Neuron (in vitro differentiated cells): ENCODE measurements at regions not wholly inside any gene's neighbourhood (a gene's known extent, or its start where the extent isn't known, plus 50 kb on each side); places are given as distances from the start of the nearest gene placed in this dataset.
"Not testable (repeated sequence)": the region's sequence is repeated elsewhere in the genome, so short reads cannot be mapped to it uniquely, and the experiment has no call there.

Experiments
- H2AFZ ChIP-seq: one replicate; pipeline ENCODE4 v1.6.1; 2013; ENCODE audit warnings: low read depth, mild to moderate bottlenecking, inconsistent platforms, low read length, moderate library complexity
- H3K27me3 ChIP-seq: one replicate; pipeline ENCODE4 v1.6.1; 2013; ENCODE audit warnings: low read length; ENCODE audit not compliant: insufficient read depth
- H3K36me3 ChIP-seq: one replicate; pipeline ENCODE4 v1.6.1; 2013; ENCODE audit warnings: low read length; ENCODE audit not compliant: insufficient read depth
- H3K4me1 ChIP-seq: one replicate; pipeline ENCODE4 v1.6.1; 2013; ENCODE audit warnings: low read length; ENCODE audit not compliant: insufficient read depth
- H3K4me3 ChIP-seq: 2 replicates; pipeline ENCODE4 v1.5.1; 2013; ENCODE audit warnings: mild to moderate bottlenecking, low read length, moderate library complexity
- H3K9me3 ChIP-seq: one replicate; pipeline ENCODE4 v1.6.1; 2013; ENCODE audit warnings: low read length

DNA sequence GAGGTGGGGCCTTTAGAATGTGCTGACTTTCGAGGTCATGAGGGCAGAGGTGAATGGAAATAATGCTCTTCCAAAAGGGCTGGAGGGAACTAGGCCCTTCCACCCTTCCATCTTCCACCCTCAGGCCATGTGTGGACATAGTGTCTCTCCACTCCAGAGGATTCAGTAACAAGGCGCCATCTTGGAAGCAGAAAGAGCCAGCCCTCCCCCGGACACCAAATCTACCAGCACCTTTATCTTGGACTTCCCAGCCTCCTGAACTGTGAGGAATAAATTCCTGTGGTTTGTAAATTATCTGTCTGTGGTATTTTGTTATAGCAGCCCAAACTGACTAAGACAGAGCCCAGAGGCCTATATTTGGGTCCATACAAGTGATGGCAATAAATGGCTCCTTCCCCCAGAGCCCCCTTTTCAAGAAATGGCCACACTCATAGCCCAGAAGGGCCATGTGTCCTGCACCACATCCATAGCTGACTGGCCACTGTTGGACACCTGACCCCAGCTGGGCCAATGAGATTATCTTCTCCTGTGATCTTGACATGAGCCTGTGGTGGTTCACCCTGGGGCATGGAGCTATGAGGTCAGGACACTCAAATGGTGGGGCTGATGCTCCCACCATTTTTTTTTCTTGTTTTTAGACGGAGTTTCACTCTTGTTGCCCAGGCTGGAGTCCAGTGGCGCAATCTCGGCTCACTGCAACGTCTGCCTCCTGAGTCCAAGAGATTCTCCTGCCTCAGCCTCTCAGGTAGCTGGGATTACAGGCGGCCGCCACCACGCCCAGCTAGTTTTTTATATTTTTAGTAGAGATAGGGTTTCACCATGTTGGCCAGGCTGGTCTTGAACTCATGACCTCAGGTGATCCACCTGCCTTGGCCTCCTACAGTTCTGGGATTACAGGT, 114.9 kb downstream of the RRAGC start:
- no peaks in the 10 kb centered on the region for H3K27me3 ChIP-seq
- no peak overlapping the region for H2AFZ ChIP-seq

DNA sequence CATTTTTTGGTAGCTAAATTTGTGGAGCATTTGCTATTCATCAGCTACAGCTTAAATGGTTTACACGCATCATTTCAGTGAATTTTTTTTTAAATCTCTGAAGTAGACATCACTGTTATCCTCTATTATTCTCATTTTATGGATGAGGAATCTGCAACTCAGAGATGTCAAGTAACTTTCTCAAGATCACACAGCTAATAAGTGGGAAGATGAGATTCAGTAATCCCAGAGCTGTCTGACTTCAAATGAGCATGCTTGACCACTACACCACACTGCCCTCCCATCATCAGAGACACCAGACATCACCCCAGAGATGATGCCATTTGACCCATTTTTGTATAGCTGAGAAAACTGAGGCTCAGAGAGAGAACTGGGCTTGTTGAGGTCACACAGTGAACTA, 116.4 kb downstream of the RRAGC start:
- H3K4me3 ChIP-seq, result no peak overlapping the region
- no peaks in the 10 kb centered on the region for H3K4me1 ChIP-seq
- H3K36me3 ChIP-seq, result no peaks in the 10 kb centered on the region
- no peaks in the 10 kb centered on the region for H3K27me3 ChIP-seq
- no peak overlapping the region for H2AFZ ChIP-seq
- H3K9me3 ChIP-seq, result no peaks in the 10 kb centered on the region

More for the DNA sequence above, 114.9 kb downstream of the RRAGC start:
- Histone ChIP-seq H3K9me3 (no peaks in the 10 kb centered on the region), H3K4me1 (no peaks in the 10 kb centered on the region), H3K4me3 (no peak overlapping the region), H3K36me3 (no peaks in the 10 kb centered on the region)

- Histone ChIP-seq H3K27me3 (no peaks in the 10 kb centered on the region), H3K4me3 (no peak overlapping the region), H3K4me1 (no peaks in the 10 kb centered on the region), H3K36me3 (no peaks in the 10 kb centered on the region), H2AFZ (no peak overlapping the region), H3K9me3 (no peaks in the 10 kb centered on the region)
Measured at GRCh38 chr1:38741341-38741740, 118.2 kb downstream of the RRAGC start.

DNA sequence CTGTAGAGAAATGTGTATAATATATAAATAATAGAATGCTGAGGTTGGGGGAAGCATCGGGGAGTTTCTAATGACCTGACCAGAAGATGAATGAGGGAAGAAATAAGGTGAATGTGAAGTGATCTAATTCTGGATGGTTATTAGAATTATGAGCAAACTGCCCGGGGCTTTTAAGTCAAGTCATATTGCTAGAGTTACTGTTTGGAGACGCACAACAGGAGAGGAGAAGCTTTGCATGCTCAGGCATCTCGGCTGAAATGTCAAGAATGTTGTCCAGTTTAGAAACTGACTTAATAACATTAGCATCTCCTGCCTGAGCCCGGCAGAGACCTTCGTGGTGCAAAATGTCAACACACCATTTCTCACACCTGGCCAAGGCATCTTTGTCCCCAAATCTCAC, 119.1 kb downstream of the RRAGC start:
- peaks cover 5% of the 10 kb centered on the region for H3K27me3 ChIP-seq
- no peaks in the 10 kb centered on the region for H3K4me1 ChIP-seq
- H3K9me3 ChIP-seq, result no peaks in the 10 kb centered on the region
- H2AFZ ChIP-seq, result no peak overlapping the region
- no peaks in the 10 kb centered on the region for H3K36me3 ChIP-seq
- no peak overlapping the region for H3K4me3 ChIP-seq

DNA sequence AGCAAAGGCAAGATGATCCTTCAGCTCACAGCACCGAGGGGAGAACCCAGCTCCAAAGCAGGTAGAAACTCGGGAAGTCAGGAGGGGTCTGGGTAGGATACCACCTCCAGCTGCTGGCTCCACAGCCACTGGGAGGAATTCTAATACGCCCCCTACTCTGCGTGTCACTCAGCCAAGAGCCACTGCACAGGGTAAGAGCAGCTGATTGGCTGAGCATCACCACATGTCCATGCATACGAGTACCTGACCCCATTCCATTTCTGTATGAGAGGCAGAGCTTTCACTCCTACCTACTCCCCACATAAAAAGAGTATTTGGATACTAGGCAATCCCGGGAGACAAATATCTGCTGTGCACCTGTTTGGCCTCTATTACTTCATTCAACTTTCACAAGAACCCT, 121.4 kb downstream of the RRAGC start:
- Histone ChIP-seq H3K36me3 (no peaks in the 10 kb centered on the region), H3K4me3 (no peak overlapping the region), H3K9me3 (no peaks in the 10 kb centered on the region), H2AFZ (no peak overlapping the region), H3K4me1 (no peaks in the 10 kb centered on the region), H3K27me3 (peaks cover 5% of the 10 kb centered on the region)

- Histone ChIP-seq H3K4me3 (no peak overlapping the region), H3K36me3 (no peaks in the 10 kb centered on the region), H3K4me1 (no peaks in the 10 kb centered on the region), H3K27me3 (peaks cover 13% of the 10 kb centered on the region), H2AFZ (no peak overlapping the region), H3K9me3 (no peaks in the 10 kb centered on the region)
Measured at GRCh38 chr1:38736399-38736798, 123.2 kb downstream of the RRAGC start.

DNA sequence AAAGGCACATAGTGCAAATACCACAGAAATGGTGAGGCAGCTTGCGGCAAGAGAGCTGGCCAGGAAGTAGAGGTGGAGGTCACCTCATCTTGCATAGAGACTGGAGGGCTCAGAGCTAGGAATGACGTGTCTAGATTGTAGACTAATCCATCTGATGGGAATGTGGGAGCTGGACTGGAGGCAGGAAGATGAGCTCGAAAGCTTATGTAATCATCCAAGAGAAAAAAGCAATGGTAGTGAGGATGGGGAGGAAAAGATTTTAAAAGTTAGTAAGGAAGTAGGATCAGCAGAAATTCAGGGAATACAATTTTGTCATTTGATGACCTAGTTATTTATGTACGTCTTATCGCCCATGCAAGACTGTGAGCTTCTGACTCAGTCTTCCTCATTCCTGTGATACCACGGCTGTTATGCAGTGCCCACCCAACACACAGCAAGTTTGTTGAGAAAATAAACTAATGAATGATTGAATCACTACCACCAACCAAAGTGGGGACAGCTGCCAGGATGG, 123.9 kb downstream of the RRAGC start:
- peaks cover 13% of the 10 kb centered on the region for H3K27me3 ChIP-seq
- no peaks in the 10 kb centered on the region for H3K9me3 ChIP-seq
- H2AFZ ChIP-seq, result no peak overlapping the region
- no peaks in the 10 kb centered on the region for H3K36me3 ChIP-seq
- no peaks in the 10 kb centered on the region for H3K4me1 ChIP-seq
- no peak overlapping the region for H3K4me3 ChIP-seq

DNA sequence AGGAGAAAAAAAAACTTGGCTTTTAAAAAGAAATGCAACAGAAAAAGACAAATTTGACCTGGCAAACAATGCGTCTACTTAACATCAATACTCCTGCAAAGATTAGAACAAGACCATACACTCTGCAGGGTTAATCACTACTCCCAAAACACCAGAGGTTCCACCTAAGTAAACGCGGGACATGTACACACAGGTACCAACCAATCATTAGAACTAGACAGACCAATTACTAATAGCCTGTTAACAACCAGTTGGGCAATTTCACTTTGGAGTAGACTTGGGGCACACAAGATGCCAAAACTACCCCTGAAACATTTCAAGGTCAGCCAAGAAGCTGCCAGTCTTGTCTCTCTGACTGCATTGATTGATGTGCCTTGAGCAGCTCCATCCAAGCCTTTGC, 125.8 kb downstream of the RRAGC start:
- Histone ChIP-seq H3K9me3 (no peaks in the 10 kb centered on the region), H2AFZ (no peak overlapping the region), H3K27me3 (peaks cover 16% of the 10 kb centered on the region), H3K4me1 (no peaks in the 10 kb centered on the region), H3K36me3 (no peaks in the 10 kb centered on the region), H3K4me3 (no peak overlapping the region)

DNA sequence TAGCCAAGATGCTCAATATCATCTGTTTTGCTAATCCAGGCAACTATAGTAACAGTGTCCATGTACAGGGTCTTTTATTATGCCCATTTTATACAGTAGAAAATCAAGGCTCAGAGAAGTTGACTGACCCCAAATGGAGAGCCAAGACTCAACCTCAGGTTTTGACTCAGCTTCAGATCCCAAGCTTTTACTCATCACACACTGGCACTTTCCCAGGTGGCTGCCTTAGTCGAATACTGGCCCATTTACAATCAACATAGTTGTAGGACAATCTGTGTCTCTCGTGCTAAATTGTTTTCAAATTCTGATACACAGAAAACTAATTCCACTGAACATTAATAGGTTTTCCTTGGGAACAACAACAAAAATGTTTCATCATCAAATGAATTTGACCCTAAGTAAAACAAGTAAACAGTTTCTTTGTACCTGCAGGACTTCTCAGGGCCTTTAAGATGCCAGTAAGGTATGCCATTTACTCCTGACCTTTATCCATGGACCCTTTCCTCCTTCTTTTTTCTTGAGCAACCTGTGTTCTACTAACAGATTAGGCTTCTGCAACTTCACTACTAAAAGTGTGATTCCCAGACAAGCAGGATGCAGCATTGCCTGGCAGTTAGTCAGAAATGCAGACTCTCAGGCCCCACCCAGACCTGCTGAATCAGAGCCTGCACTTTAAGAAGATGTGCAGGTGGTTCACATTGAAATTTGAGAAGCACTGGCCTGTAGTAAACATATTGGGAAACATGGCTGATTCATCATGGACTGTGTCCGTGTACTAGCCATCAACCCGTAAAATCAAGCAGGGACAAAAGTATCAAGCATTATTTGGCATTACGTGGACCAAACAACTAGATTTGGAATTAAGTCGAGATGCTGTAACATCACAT, 128.8 kb downstream of the RRAGC start:
- Histone ChIP-seq H3K27me3 (peaks cover 13% of the 10 kb centered on the region), H3K9me3 (no peaks in the 10 kb centered on the region)

DNA sequence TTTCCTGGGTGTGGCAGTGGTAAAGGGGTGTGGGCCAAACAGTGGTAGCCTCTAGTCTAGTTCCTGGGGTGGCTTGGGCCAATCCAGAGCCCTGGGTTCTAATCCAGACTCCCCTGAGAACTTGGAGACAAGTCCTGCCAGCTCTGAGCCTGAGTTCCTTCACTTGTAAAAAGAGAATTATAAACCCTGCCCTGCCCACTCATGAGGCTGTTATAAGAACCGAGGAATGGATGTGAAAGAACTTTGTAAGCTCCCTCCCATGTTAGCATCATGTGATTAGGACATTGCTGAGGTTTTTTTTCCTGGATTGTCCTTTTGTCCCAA, 131.0 kb downstream of the RRAGC start:
- Histone ChIP-seq H3K4me3 (no peak overlapping the region), H2AFZ (no peak overlapping the region), H3K36me3 (no peaks in the 10 kb centered on the region), H3K4me1 (peaks cover 15% of the 10 kb centered on the region), H3K9me3 (no peaks in the 10 kb centered on the region), H3K27me3 (peaks cover 10% of the 10 kb centered on the region)

More for the DNA sequence above, 128.8 kb downstream of the RRAGC start:
- H3K36me3 ChIP-seq, result no peaks in the 10 kb centered on the region
- H3K4me1 ChIP-seq, result peaks cover 15% of the 10 kb centered on the region
- no peak overlapping the region for H2AFZ ChIP-seq
- H3K4me3 ChIP-seq, result no peak overlapping the region

DNA sequence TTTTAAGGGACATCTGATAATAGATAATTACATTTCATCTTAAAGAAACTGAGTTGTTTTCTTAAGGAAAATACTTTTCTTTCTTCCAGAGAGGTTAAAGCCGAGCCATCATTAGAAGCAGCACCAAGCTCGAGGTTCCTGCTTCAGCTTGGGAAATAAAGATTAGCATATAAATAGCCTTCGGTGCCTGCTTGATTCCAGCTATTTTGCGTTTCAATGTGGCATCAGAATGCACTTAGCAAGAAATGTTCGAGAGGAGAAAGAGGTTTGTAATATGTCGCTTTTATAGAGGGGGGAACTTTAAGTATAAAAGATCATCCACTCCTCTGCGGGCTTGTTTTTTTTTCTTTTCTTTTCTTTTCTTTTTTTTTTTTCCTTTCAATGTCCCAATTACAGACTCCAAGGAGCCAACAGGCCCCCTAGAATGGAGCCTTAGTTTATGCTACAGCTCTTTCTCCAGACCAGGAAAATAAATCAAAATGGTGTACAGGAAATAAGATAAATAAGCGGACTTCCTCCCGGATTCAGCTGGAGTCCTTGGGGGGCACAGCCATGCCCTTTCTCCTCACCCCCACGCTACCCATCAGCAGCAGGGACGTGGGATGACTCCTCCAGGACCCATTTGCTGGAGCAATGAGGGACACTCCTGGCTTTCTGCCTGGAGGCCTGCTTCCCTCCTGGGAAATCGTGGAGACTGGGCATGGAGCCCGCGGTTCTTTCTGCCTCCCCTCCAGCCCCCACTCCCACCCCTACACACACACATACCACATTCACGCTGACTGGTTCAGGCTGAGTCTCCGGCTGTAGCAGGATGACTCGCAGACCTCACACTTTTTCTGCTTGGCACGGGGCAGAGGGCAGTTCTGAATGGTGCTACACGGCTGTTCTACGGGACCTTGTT, 131.6 kb downstream of the RRAGC start:
- H3K4me3 ChIP-seq, result peak overlapping the region; percentile 33
- H3K4me1 ChIP-seq, result peaks cover 15% of the 10 kb centered on the region
- H3K9me3 ChIP-seq, result no peaks in the 10 kb centered on the region
- no peaks in the 10 kb centered on the region for H3K36me3 ChIP-seq
- H2AFZ ChIP-seq, result no peak overlapping the region
- H3K27me3 ChIP-seq, result peaks cover 10% of the 10 kb centered on the region

GRCh38 chr1:38725321-38725961, 134.1 kb downstream of the RRAGC start:
- H3K36me3 ChIP-seq, H3K27me3 ChIP-seq: not testable (repeated sequence)

More at GRCh38 chr1:38725321-38725961, 134.1 kb downstream of the RRAGC start:
- peaks cover 15% of the 10 kb centered on the region for H3K4me1 ChIP-seq
- not testable (repeated sequence) for H3K4me3 ChIP-seq, H3K9me3 ChIP-seq, H2AFZ ChIP-seq
